HG03442 (cell line): ENCODE measurements at regions not wholly inside any gene's neighbourhood (a gene's known extent, or its start where the extent isn't known, plus 50 kb on each side); places are given as distances from the start of the nearest gene placed in this dataset.

Experiments
- ATAC-seq: cut with Tn5 transposase; IDR thresholded peaks from one replicate; pipeline ENCODE4 v1.9.1; 2021; ENCODE audit warnings: mild to moderate bottlenecking, moderate library complexity; ENCODE audit not compliant: unreplicated experiment

DNA sequence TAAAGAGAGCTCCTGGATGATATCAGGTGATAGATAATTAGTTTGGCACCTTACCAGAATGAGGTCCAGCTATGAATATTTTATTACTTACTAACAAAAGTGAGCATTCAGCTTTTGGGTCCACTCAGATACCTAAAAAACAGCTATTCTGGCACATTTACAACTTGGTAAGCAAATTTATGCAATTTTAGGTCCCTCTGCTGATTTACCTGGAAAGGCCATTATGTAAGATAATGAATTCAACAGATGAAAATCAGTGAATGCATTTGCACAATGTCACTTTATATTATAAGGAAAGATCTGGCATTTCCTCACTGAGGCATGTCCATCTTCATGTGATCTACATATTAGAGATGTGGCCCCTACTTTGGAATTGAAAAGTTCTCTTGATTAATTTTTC, 517.0 kb downstream of the SPRY1 start:
- ATAC-seq: no peak

DNA sequence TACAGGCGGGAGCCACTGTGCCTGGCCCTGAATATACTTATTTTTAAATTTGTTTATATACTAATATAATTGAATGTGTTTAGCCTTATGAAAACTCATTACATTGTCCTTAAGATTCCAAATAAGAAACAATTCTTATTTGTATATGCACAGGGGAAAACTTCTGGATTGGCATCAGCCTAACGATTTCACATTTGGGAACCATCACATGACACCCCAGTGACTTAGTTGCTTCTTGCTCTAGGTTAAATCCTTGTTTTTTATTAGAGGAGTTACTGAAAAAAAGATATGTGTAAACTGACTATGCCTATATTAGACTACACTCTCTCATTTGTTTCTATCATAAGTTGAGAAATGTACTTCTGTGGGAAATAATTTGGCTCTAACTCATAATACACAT, 520.2 kb downstream of the SPRY1 start:
- ATAC-seq: no peak

DNA sequence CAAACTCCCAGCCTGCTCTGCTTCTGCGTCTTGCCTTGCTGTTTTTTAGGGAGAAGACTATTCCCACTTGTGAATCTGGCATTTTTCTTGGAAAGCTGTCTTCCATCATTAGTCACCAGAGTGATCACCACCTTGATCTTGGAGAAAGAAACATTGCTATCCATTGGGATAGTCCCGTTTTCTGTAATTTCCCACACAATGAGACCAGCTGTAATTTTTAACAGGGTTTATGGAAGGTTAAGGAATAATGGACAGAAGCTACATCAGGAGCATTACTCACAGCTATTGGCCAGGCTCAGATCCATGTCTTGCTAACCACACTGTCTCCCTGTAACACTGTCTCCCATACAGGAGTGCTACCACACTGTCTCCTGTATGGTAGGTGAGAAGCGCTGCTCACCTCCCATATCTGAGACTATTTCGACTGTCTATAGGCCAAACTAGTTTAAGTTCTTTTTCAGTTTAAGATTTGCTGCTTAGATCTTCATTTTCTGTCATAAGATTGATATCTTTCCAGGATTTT, 523.0 kb downstream of the SPRY1 start:
- ATAC-seq: no peak

DNA sequence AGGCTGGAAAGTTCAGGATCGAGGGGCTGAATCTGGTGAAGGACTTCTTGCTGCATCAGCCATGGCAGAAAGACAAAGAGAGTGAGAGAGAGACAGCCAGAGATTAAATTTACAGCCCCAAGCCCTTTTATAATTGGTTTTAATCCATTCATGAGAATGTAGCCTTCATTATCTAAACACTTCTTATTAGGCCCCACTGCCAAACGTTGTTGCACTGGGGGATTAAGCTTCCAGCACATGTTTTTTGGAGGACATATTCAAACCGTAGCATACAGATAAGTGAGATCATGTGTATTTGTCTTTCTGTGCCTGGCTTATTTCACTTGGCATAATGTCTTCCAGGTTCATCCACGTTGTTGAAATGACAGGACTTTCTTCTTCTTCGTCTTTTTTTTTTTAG, 524.7 kb downstream of the SPRY1 start:
- ATAC-seq: no peak

DNA sequence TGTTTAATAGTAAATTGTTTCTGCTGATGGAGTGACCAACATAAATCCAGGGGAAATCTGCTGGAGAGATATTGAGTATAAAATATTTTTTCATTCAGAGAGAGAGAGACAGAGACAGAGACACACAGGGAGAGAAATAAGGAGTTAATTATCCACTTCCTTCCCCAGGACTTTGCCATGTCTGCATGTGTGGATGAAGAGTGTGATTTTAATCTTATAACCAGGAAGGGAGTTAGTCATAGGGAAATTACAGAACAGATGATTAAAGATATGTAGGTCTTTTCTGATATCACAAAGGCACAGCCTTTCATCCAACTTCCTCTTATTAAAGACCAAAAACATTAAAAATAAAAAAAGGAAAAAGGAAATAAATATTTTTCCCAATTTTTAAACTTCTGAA, 526.3 kb downstream of the SPRY1 start:
- ATAC-seq: no peak

DNA sequence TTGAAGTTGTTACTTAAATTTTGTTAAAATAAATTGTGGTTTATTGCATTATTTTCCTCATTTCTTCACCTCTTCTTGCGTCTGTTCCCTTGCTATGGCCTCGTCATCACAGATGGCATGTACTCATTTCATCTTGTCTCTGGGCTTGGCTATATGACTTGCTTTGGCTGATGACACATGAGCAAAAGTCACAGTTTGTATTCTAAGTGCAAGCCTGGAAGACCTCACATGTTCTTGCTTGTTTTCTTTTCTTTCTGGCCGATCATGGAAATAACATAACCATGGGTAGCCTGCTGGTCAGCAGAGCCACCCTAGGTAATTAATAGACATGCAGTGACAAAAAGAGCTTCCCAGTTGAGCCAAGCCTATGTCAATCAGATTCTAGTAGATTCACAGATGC, 527.9 kb downstream of the SPRY1 start:
- no peak for ATAC-seq

DNA sequence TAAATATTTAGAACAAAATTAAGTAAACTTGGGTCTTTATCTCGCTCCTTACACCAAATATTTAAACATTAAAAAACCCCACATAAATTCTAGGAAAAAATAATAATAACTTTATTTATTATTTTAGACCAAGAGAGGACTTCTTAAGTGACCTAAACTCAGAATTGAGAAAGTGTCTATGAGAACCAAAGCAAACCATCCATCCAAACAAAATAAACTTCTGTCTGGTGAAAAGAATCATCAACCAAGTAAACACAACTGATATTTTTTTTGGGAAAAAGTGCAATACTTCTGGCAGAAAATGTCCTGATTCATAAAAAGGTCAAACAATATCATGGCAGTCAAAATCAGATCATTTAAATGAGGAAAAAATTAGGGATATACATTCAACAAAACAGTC, 533.0 kb downstream of the SPRY1 start:
- no peak for ATAC-seq

DNA sequence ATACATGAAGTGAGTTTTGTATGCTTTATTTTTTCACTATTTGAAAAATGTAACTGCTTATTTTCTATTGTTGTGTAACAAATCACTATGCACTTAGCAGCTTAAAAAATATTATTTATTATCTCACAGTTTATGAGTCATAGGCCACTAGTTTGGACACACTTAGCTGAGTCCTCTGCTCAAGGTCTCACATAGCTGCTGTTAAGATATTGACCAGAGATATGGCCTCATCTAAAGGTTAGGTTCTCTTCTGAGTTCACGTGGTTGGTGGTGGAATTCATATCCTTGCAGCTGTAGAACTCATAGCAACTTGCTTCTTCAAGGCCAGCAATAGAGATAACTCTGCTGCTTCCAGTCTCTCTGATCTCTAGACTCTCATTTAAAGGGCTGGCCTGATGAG, 534.4 kb downstream of the SPRY1 start:
- ATAC-seq: no peak

DNA sequence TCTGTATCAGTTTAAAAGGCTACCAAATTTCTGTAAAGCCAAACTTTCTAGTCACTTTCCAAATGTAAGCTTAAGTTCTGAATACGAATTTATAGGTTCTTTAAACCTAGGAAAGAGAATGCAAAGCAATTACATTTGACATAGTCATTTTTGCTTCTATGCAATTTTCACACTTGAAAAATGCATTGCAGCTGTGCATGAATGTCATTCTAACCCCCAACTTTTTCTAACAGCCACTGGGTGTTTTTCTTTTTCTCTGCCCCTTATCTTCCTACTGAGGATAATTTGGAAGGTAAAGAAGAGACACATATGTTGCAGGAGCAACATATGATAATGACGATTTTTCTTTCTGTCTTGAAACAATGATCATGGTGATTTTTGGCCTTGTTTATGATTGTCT, 537.5 kb downstream of the SPRY1 start:
- ATAC-seq: no peak

DNA sequence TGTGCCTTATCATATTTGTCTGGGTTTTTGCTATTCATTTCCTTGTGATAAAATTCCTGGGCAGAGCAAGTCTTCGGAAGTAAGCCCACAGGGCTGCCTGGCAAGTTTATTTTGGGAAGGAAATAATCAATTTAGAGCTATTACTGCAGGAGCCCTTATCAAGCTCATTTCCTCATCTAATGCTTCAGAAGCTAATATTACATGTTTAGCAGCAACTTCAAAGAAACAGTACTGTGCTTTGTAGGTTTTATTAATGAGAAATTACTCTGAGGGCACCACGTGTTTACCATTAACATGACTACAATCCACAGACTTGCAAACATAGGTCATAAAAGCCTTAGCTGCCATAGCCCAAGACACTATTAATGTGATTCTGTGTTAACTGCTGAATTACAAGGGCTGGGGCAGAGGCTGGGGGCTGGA, 540.0 kb downstream of the SPRY1 start:
- ATAC-seq: no peak

DNA sequence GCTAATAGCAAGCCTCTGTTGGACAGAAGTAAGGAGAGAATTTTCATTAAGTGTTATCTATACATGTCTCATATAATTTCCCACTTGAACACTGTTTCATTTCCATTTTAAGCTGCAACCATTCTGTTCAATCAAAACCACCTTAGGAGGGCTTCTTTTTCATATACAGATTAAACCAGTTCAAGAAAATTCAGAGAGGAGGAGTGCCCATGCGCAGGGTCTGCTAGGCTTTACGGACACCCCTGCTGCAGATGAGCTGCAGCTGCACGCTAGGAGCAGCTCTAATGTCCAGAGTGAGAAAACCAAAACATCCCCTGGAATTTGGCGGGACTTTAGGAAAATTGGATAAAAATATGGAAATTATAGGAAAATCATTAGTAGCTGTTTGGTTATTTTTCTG, 541.0 kb downstream of the SPRY1 start:
- ATAC-seq: no peak

DNA sequence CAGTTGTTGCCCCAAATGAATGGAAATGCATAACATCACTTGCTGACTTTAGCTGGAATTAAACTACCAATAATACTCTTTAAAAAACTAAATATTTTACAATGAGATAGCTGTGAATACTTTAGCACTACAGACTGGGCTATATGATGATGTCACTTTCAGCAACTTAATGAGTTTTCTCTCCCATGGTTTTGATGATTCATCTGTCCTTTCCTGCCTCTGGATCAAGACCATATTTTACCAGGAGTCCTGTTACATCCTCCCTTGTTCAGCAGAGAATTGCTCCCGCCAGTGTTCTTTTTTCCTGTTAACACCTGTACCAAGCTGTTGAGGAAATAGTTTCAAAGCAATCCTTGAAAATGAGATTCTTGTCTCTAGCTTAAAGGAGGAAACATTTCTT, 543.0 kb downstream of the SPRY1 start:
- ATAC-seq: no peak

DNA sequence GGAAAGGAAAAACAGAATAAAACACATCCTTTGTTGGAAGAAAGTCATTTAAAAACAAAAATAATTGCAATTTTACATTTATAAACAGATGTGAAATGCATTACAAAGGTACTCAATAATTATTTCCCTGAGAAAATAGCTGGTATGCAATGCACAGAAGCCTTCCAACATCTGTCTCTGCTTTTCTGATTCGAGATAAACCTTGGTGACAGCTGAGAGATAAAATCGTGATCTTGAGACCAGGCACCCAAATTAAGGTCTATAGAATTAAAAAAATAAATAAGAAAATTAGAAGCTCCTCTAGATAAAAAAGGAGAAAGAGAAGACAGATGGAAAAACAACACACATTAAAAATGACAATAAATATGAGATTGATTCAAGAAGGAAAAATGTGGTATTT, 544.0 kb downstream of the SPRY1 start:
- no peak for ATAC-seq

DNA sequence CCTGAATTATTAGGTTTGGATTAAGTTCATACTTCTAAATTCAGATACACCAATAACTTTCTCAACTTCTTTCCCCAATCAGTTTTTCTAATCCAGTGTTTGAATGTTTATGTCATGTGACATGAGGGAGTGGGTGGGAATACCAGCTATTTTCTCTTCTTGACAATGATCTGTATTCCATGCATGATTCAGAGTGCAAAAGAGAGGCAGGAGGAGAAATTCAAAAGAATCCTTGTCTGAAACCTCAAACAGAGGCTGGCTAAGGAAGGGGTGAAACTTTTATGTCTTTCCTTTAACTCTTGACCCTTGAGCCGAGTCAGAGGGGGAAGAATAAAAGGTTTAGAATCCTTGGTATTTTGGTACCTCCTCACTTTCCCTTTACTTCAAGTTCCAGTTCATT, 544.7 kb downstream of the SPRY1 start:
- no peak for ATAC-seq

DNA sequence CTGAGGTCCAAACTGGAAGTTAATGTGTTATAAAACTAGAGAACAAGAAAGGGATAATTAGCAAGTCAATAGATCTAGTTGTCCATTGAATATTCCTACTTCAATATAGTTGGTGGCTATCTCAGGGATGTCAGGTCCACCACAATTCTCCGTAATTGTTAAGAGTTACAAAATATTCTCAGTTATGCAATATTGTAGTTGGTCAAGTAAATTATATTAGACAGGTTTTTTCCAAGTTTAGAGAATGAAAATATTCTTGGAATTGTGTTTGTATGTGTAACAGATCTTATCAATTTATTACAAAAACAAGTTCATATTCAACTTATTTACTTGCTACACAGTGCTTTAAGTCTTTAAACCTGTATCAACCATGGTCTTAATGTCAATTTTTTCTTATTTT, 547.4 kb downstream of the SPRY1 start:
- ATAC-seq: no peak

DNA sequence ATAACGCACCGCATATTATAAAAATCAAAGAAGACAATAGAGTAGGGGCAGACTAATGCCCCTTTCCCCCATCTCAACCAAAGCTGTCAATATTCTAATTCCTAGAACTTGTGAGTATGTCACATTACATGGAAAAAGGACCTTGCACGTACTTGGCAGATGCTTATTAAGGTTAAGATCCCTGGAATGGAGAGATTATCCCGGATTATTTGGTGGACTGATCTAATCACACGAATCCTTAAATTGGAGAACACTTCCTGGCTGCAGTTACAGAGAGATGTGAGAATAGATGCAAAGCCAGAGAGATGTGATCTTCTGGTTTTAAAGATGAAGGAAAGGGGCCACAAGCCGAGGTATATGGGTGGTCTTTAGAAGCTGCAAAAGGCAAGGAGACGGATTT, 548.7 kb downstream of the SPRY1 start:
- no peak for ATAC-seq

DNA sequence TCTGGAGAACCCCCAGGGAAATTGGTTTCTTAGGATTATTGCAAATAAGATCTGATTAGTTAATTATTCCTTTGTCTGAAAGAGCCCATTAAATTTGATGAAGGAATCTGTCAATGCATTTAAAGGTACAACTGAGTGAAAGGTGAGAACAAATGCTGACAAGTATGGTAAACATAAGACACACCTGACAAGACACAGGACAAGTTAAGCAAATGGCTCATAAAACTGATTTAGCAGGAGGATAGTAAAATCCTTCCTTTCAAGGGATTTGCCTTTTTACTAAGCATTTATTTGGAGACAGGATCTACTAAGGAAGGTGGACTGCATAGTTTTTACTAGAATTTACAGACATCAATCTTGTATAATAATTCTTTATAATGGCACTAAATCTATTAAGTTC, 553.9 kb downstream of the SPRY1 start:
- ATAC-seq: no peak

DNA sequence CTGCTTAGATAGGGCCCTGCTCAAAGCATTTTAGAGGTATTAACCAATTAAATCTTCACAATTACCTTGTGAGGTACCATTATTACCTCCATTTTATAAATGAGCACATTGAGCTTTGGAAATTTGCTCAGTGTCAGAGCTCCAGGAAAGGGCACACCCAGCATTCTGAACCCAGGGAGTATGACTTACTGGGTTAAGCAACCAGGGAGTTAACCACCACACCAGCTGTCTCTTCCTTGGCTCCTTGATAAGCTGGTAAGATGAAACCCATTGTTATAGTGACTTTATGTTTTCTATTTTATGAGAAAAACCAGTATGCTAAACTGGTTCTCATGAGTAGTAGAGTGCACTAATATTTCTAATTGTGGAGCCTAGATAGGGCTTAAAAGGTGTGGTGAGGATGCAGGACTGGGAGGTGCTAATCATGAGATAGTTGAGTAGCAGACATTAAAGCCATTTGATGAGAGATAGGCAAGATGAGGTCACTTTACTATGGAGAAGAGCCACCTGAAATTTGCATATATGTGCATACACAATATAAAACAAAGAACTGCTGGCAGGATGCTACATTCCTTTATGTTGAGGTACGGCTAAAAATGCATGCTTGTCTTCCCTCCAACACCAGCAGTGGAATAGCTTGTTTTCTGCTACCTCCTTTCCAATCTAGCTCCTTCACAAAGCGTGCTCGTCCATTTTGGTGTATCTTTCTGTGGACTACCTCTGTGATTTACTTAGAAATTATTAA, 556.1 kb downstream of the SPRY1 start:
- ATAC-seq: no peak

DNA sequence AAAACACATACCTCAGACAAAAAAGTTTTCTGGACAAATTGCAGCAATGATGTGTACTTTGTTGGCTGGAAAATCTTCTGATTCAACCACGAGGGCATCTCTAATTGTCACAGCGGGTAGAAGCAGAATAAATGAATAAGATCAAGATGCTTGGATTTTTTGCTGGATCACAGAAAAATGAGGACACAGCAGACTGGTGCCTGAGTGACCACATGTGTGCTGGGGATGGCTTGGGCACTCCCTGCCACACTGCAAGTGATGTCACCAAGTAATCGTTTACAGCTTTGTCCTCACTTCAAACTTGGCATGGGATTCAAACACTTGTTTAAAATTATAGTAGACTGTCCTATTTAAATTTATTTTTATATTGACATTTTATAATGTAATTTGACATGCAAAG, 557.0 kb downstream of the SPRY1 start:
- ATAC-seq: no peak

DNA sequence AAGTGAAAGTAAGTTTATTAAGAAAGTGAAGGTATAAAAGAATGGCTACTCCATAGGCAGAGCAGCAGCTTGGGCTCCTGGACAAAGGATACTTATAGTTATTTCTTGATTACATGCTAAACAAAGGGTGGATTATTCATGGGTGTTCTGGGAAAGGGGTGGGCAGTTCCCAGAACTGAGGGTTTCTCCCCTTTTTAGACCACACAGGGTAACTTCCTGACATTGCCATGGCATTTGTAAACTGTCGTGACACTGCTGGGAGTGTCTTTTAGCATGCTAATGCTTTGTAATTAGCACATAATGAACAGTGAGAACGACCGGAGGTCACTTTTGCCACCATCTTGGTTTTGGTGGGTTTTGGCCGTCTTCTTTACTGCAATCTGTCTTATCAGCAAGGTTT, 557.6 kb downstream of the SPRY1 start:
- ATAC-seq: no peak

DNA sequence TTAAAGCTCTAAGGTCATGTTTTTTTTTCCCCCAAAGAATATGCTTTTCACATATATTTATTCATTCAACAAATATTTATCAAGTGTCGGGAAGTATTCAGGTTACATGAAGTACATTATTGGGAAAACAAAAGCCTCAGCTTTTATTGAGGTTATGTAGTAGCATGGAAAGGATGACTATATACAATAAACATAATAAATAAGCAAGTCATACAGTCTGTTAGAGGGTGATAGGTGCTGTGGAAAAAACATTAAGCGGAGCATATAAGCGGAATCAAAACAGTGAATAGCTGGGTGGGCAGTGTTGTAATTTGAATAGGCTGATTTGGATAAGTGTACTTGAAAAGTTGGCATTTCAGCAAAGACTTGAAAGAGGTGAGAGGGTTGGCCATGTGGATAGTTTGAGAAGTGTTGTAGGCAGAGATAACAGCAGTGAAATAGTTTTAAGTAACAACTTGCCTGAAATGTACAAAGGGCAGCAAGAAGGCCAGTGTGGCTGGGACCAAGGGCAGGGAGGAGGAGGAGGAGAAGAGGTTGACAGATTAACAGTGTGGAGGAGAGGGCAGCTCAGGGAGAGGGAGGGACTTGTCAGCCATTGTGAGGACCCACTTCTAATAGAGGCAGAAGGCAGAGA, 558.7 kb downstream of the SPRY1 start:
- no peak for ATAC-seq

DNA sequence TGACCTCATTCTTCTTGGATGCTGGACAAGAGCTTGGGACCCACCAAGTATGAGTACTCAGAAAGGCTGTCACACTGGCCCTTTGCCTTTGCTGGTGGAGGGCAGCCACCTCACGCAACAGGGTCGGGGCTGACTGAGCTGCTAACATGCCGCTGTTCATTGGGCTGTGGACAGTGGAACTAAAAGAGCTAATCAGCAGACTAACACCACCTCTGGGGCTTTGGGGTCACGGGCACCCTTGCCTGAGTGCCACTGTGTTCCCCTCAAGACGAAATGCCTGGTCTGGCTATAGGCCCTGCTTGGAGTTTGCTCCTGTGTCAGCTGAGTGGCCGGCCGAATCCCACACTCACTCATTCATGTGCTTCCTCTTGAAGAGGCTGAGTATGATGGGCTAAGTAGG, 559.6 kb downstream of the SPRY1 start:
- no peak for ATAC-seq
